Lower leg skin (tissue), 4 donors: ENCODE measurements at regions not wholly inside any gene's neighbourhood (a gene's known extent, or its start where the extent isn't known, plus 50 kb on each side); places are given as distances from the start of the nearest gene placed in this dataset.
"Not testable (repeated sequence)": the region's sequence is repeated elsewhere in the genome, so short reads cannot be mapped to it uniquely, and the experiment has no call there.

Experiments used
- DNase-seq, 2 donors: peaks; one replicate each; pipeline ENCODE4 v3.0.0-alpha.2; 2019; ENCODE audit warnings: low spot score in 2 of 2
- H3K4me3 ChIP-seq: fragments of 200-600 bp; sonication (generic); 2 replicates; pipeline ENCODE4 v1.5.1; 2017; ENCODE audit warnings: mild to moderate bottlenecking, low read depth; ENCODE audit not compliant: poor library complexity, severe bottlenecking
- CTCF ChIP-seq, 3 donors: fragments of 450-650 bp; IDR thresholded peaks; one replicate each; pipeline ENCODE4 v1.5.1; 2016; ENCODE audit warnings: antibody characterized with exemption in 3 of 3, mild to moderate bottlenecking in 3 of 3, moderate library complexity in 2 of 3
- POLR2A ChIP-seq, 2 donors: fragments of 450-650 bp; IDR thresholded peaks; one replicate each; pipeline ENCODE4 v1.6.1; 2016 to 2017; ENCODE audit warnings: antibody characterized with exemption in 2 of 2, mild to moderate bottlenecking in 1 of 2, moderate library complexity in 1 of 2
- WGBS, 2 donors: methylation state at CpG; one replicate each; pipeline ENCODE4 v1.1.5; 2018; 5-methylcytosine and 5-hydroxymethylcytosine counted together
- intact Hi-C: fragments of 100-400 bp; cut with DNase I; formaldehyde crosslinking; loops from one replicate; pipeline ENCODE4 v1.15.0; 2023; ENCODE audit warnings: low total_unique reads

GRCh38 chr2:239800785-239801386, 224.3 kb downstream of the NDUFA10 start:
- intact Hi-C loops, result no loop called here
- peak in 1 of 2 donors; percentile 50 for DNase-seq
- 84 to 91% methylated on average over 22 of the region's 22 CpGs for WGBS, 2 donors
- TF ChIP-seq POLR2A (IDR thresholded peaks at IDR 0.05) (no peak), CTCF (IDR thresholded peaks at IDR 0.05) (no peak)
- H3K4me3 ChIP-seq, result no peak overlapping the region

- intact Hi-C loops, result no loop called here
- H3K4me3 ChIP-seq, result no peak overlapping the region
- TF ChIP-seq CTCF (IDR thresholded peaks at IDR 0.05), result no peak
- TF ChIP-seq POLR2A (IDR thresholded peaks at IDR 0.05), result no peak
- no peak for DNase-seq
These were observed 227.8 kb downstream of the NDUFA10 start for GRCh38 chr2:239797316-239797715.

DNA sequence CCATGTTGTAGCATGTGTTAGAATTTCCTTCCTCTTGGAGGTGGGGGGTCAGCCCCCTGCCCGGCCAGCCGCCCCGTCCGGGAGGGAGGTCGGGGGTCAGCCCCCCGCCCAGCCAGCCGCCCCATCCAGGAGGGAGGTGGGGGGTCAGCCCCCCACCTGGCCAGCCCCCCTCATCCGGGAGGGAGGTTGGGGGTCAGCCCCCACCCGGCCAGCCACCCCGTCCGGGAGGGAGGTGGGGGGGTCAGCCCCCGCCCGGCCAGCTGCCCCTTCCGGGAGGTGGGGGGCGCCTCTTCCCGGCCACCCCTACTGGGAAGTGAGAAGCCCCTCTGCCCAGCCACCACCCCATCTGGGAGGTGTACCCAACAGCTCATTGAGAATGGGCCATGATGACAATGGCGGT, 229.4 kb downstream of the NDUFA10 start:
- peak in 1 of 2 donors; percentile 36 for DNase-seq
- 90 to 94% methylated on average over 8 to 17 of the region's 17 CpGs for WGBS, 2 donors
- intact Hi-C loops, H3K4me3 ChIP-seq: not testable (repeated sequence)

- TF ChIP-seq POLR2A (IDR thresholded peaks at IDR 0.05), result no peak
- no peak for TF ChIP-seq CTCF (IDR thresholded peaks at IDR 0.05)
- WGBS, 2 donors, result 89 to 92% methylated on average over 5 to 7 of the region's 7 CpGs
- peak in 1 of 2 donors; percentile 66 for DNase-seq
- H3K4me3 ChIP-seq, result no peak overlapping the region
- intact Hi-C loops, result no loop called here
These were observed 231.3 kb downstream of the NDUFA10 start for GRCh38 chr2:239793836-239794235.

DNA sequence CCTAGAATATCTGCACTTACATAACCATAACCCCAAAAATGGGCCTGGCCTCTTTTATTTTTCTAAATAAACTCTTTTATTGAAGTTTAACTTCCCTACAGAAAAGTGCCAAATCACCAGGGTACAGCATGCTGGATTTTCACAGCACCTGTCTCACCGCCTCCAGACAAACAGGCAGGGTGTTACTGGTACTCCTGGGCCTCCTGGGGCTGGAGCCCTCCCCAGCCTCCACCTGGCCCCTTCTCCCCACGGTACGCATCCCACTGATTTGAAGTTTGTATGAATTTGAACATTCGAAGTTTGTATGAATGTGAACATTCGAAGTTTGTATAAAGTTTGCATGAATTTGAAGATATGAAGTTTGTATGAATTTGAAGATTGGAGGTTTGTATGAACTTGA, 232.1 kb downstream of the NDUFA10 start:
- intact Hi-C loops, result no loop called here
- WGBS, 2 donors, result 92 to 93% methylated on average over 5 of the region's 5 CpGs
- no peak overlapping the region for H3K4me3 ChIP-seq
- peak in 1 of 2 donors; percentile 53 for DNase-seq
- TF ChIP-seq CTCF (IDR thresholded peaks at IDR 0.05) (no peak), POLR2A (IDR thresholded peaks at IDR 0.05) (no peak)

DNA sequence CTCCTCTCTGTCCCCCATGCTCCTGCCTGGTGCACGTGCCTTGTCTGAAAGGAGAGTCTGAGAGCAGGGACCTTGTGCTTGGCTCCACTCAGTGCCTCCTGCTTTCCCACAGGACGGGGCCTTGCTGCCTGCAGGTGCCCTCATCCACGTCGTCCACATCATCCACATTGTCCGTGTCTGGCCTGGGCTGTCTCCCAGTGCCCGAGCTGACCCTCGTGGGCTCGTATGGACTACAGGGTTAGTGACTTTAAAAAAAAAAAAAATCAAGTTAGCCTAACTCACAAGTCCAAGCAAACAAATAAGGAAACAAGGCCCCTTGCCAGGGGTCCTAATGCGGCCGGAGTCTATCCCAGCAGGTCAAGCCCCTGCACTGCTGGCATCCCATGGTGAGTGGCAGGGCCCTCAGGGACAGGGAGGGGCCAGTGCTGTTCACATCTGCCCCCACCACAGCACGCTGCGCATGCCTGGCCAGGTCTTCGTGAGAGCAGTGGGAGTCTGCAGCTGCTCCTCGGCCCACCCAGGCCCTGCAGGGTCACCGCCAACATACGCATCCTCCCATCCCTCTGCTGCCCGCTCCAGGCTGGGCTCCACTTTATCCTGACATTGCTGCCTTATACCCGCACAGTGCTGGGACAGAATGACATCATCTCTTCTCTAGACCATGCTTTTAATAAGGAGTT, 232.6 kb downstream of the NDUFA10 start:
- intact Hi-C loops, result no loop called here
- TF ChIP-seq CTCF (IDR thresholded peaks at IDR 0.05) (no peak), POLR2A (IDR thresholded peaks at IDR 0.05) (no peak)
- DNase-seq, result peak in 1 of 2 donors; percentile 64
- H3K4me3 ChIP-seq, result no peak overlapping the region
- WGBS, 2 donors, result 73 to 79% methylated on average over 18 of the region's 18 CpGs
